ENCODE measurements at regions not wholly inside any gene's neighbourhood (a gene's known extent, or its start where the extent isn't known, plus 50 kb on each side); places are given as distances from the start of the nearest gene placed in this dataset.
"Not testable (repeated sequence)": the region's sequence is repeated elsewhere in the genome, so short reads cannot be mapped to it uniquely, and the experiment has no call there.

DNA sequence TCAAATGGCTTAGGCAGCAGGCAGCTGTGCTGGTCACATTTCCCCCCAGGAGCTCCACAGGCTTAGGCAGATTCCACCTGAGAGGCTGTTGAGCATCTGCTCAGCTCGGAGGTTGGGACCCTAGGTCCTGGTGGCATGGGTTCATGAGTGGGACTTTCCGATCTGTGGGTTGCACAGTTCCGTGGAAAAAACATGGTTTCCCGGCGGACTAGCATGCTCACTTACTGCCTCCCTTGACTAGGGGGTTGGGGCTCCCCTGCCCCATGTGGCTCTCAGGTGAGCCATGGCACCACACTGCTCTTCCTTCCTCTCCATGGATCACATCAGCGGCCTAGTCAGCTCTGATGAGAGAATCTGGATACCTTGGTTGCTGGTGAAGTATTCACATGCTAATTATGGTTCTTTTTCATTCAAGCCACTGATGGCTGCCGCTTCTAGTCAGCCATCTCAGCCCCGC lies 685.1 kb downstream of the METTL15 start:
- Histone ChIP-seq H3K27ac (ENCODE audit: low read depth in 2 of 2, low read length in 2 of 2) (no peak overlapping the region), H3K9me3 (ENCODE audit: control insufficient read depth in 2 of 3, insufficient read depth in 1 of 3, low read length in 3 of 3) (peaks cover 0 to 5% (median 0%) of the 10 kb centered on the region in 3 donors), H3K4me1 (ENCODE audit: control insufficient read depth in 2 of 3, insufficient read depth in 2 of 3, low read depth in 1 of 3, low read length in 3 of 3) (no peaks in the 10 kb centered on the region), H3K27me3 (ENCODE audit: control insufficient read depth, insufficient read depth, low read length) (no peaks in the 10 kb centered on the region), H3K9ac (ENCODE audit: low read length in 3 of 3) (no peak overlapping the region), H3K36me3 (ENCODE audit: control insufficient read depth in 2 of 3, insufficient read depth in 3 of 3, low read length in 3 of 3) (no peaks in the 10 kb centered on the region), H3K4me3 (ENCODE audit: low read length in 3 of 3) (no peak overlapping the region)
- FAIRE-seq (no peak), DNase-seq (no peak)
- intact Hi-C loops (cut with DNase I), result loop anchor here (10.0 kb wide), 1 partner anchor 61 kb away; no protein-coding TSS in a partner anchor
- TF ChIP-seq, protein P1, sequence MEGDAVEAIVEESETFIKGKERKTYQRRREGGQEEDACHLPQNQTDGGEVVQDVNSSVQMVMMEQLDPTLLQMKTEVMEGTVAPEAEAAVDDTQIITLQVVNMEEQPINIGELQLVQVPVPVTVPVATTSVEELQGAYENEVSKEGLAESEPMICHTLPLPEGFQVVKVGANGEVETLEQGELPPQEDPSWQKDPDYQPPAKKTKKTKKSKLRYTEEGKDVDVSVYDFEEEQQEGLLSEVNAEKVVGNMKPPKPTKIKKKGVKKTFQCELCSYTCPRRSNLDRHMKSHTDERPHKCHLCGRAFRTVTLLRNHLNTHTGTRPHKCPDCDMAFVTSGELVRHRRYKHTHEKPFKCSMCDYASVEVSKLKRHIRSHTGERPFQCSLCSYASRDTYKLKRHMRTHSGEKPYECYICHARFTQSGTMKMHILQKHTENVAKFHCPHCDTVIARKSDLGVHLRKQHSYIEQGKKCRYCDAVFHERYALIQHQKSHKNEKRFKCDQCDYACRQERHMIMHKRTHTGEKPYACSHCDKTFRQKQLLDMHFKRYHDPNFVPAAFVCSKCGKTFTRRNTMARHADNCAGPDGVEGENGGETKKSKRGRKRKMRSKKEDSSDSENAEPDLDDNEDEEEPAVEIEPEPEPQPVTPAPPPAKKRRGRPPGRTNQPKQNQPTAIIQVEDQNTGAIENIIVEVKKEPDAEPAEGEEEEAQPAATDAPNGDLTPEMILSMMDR (IDR thresholded peaks at IDR 0.05; ENCODE audit: borderline replicate concordance, extremely low read depth, insufficient read depth), result no peak

DNA sequence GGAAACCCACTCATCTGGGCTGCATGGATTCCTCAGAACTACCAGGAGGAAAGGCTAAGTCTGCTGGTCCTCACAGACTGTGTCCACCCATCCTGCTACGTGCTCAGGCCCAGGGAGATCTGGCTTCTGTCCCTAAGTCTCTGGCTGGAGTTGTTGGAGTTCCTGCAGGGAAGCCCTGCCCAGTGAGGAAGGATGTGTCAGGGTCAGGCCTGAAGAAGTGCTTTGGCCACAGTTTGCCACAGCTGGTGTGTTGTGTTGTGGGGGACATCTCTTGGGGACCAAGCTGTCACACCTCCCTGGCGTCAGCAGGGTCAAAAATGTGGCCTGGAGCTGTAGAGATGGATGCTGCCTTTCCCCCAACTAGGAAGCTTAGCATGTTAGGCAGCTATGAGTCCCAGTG lies 684.7 kb downstream of the METTL15 start:
- no peak overlapping the region for H3K9ac ChIP-seq (ENCODE audit: low read length in 3 of 3)
- H3K9me3 ChIP-seq (ENCODE audit: control insufficient read depth in 2 of 3, insufficient read depth in 1 of 3, low read length in 3 of 3), result peaks cover 0 to 5% (median 0%) of the 10 kb centered on the region in 3 donors
- no peaks in the 10 kb centered on the region for H3K36me3 ChIP-seq (ENCODE audit: control insufficient read depth in 2 of 3, insufficient read depth in 3 of 3, low read length in 3 of 3)
- FAIRE-seq (no peak), DNase-seq (no peak)
- no peak overlapping the region for H3K4me3 ChIP-seq (ENCODE audit: low read length in 3 of 3)
- H3K27me3 ChIP-seq (ENCODE audit: control insufficient read depth, insufficient read depth, low read length), result no peaks in the 10 kb centered on the region
- TF ChIP-seq, protein P1 (IDR thresholded peaks at IDR 0.05; ENCODE audit: borderline replicate concordance, extremely low read depth, insufficient read depth), result no peak
- no peaks in the 10 kb centered on the region for H3K4me1 ChIP-seq (ENCODE audit: control insufficient read depth in 2 of 3, insufficient read depth in 2 of 3, low read depth in 1 of 3, low read length in 3 of 3)
- no peak overlapping the region for H3K27ac ChIP-seq (ENCODE audit: low read depth in 2 of 2, low read length in 2 of 2)
- intact Hi-C loops (cut with DNase I), result loop anchor here (10.0 kb wide), 1 partner anchor 62 kb away; no protein-coding TSS in a partner anchor

DNA sequence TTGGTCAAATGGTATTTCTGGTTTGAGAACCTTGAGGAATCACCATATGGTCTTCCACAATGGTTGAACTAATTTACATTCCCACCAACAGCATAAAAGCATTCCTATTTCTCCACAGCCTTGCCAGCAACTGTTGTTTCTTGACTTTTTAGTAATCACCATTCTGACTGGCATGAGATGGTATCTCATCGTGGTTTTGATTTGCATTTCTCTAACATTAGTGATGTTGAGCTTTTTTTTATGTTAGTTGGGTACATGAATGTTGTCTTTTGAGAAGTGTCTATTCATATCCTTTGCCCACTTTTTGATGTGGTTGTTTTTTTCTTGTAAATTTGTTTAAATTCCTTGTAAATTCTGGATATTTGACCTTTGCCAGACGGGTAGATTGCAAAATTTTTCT lies 679.7 kb downstream of the METTL15 start:
- H3K27ac ChIP-seq (ENCODE audit: low read depth in 2 of 2, low read length in 2 of 2); H3K27me3 ChIP-seq (ENCODE audit: control insufficient read depth, insufficient read depth, low read length); H3K9ac ChIP-seq (ENCODE audit: low read length in 3 of 3); H3K4me1 ChIP-seq (ENCODE audit: control insufficient read depth in 2 of 3, insufficient read depth in 2 of 3, low read depth in 1 of 3, low read length in 3 of 3); intact Hi-C loops (cut with DNase I); H3K36me3 ChIP-seq (ENCODE audit: control insufficient read depth in 2 of 3, insufficient read depth in 3 of 3, low read length in 3 of 3); H3K4me3 ChIP-seq (ENCODE audit: low read length in 3 of 3); H3K9me3 ChIP-seq (ENCODE audit: control insufficient read depth in 2 of 3, insufficient read depth in 1 of 3, low read length in 3 of 3); FAIRE-seq; DNase-seq: not testable (repeated sequence)

DNA sequence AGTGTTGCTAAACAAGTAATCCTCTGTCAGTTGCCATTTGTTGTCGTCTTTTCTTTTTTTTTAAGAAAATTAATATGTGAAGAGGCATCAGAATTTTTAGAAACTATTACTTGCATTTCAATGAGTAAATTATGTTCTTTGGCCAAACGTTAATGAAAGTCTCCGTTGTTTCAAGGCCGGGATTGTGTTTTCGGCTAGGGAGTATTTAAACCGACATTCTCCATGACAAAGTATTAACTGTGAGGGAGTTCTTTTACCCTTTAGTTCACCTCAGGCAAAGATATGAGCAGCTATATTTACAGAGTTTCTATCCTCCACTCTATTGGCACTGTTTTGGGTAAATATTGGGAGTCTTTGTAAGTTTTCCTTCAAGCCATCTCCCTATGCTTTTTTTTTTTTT lies 668.9 kb downstream of the METTL15 start:
- H3K4me1 ChIP-seq (ENCODE audit: control insufficient read depth in 2 of 3, insufficient read depth in 2 of 3, low read depth in 1 of 3, low read length in 3 of 3), result no peaks in the 10 kb centered on the region
- H3K9me3 ChIP-seq (ENCODE audit: control insufficient read depth in 2 of 3, insufficient read depth in 1 of 3, low read length in 3 of 3), result peaks cover 0 to 14% (median 0%) of the 10 kb centered on the region in 3 donors
- TF ChIP-seq, protein P1 (IDR thresholded peaks at IDR 0.05; ENCODE audit: borderline replicate concordance, extremely low read depth, insufficient read depth), result no peak
- no peaks in the 10 kb centered on the region for H3K36me3 ChIP-seq (ENCODE audit: control insufficient read depth in 2 of 3, insufficient read depth in 3 of 3, low read length in 3 of 3)
- DNase-seq, result no peak
- no peak overlapping the region for H3K4me3 ChIP-seq (ENCODE audit: low read length in 3 of 3)
- intact Hi-C loops (cut with DNase I), result no loop called here
- no peak for FAIRE-seq
- H3K9ac ChIP-seq (ENCODE audit: low read length in 3 of 3), result no peak overlapping the region
- no peak overlapping the region for H3K27ac ChIP-seq (ENCODE audit: low read depth in 2 of 2, low read length in 2 of 2)
- H3K27me3 ChIP-seq (ENCODE audit: control insufficient read depth, insufficient read depth, low read length), result no peaks in the 10 kb centered on the region

Data from kidney (tissue), 13 donors.